ENCODE measurements at regions not wholly inside any gene's neighbourhood (a gene's known extent, or its start where the extent isn't known, plus 50 kb on each side); places are given as distances from the start of the nearest gene placed in this dataset.

GRCh38 chr12:56851462-56851861, 82.7 kb downstream of the SDR9C7 start:
- Histone ChIP-seq H3K9me3 (ENCODE audit: control insufficient read depth, insufficient read depth, low read length) (peaks cover 2% of the 10 kb centered on the region; the same call in 1 of the 2 replicates), H3K4me1 (ENCODE audit: control insufficient read depth, insufficient read depth, low read length) (no peaks in the 10 kb centered on the region), H3K27me3 (ENCODE audit: control insufficient read depth, insufficient read depth, low read length) (no peaks in the 10 kb centered on the region), H3K9ac (ENCODE audit: low read depth, low read length) (no peak overlapping the region), H2AK5ac (ENCODE audit: low read depth, low read length) (no peak overlapping the region), H3K4me3 (ENCODE audit: insufficient read depth, low read depth, low read length) (no peak overlapping the region), H4K8ac (ENCODE audit: low read depth in 2 of 2, low read length in 2 of 2) (no peak overlapping the region), H3K23ac (ENCODE audit: low read depth, low read length) (no peak overlapping the region), H2BK20ac (ENCODE audit: low read depth, low read length) (no peak overlapping the region), H3K14ac (replicated peaks; ENCODE audit: low read depth, low read length) (no peak overlapping the region), H2BK15ac (ENCODE audit: low read depth, low read length) (no peak overlapping the region), H4K91ac (ENCODE audit: insufficient read depth, low read depth, low read length) (no peak overlapping the region), H3K4ac (ENCODE audit: low read depth, low read length) (no peak overlapping the region), H3K18ac (ENCODE audit: low read depth, low read length) (no peak overlapping the region), H2AK9ac (replicated peaks; ENCODE audit: low read depth, low read length, poor library complexity) (no peak overlapping the region), H3K56ac (ENCODE audit: extremely low read depth, insufficient read depth, low read length) (no peak overlapping the region), H3K27ac (ENCODE audit: insufficient read depth, low read length) (no peak overlapping the region), H4K20me1 (ENCODE audit: insufficient read depth, low read length) (no peaks in the 10 kb centered on the region), H3K79me1 (ENCODE audit: low read depth in 1 of 2, low read length in 2 of 2) (no peaks in the 10 kb centered on the region), H4K5ac (ENCODE audit: low read depth, low read length) (no peak overlapping the region), H3K4me2 (ENCODE audit: low read depth, low read length) (no peak overlapping the region), H2BK120ac (ENCODE audit: low read depth, low read length) (no peak overlapping the region), H3K36me3 (ENCODE audit: control insufficient read depth, insufficient read depth, low read length) (no peaks in the 10 kb centered on the region), H2BK5ac (ENCODE audit: low read depth, low read length, poor library complexity, severe bottlenecking) (no peak overlapping the region), H3K9me1 (ENCODE audit: insufficient read depth, low read length) (no peaks in the 10 kb centered on the region), H2AFZ (replicated peaks; ENCODE audit: low read length, poor library complexity) (no peak overlapping the region)
- ChIA-PET POLR2A (ENCODE audit: unreplicated experiment) (no interaction called here), CTCF (no interaction called here)
- dilution Hi-C loops (cut with HindIII; ENCODE audit: low sequenced_read_pairs, unreplicated experiment) (no loop called here), intact Hi-C loops (cut with micrococcal nuclease) (no loop called here), in situ Hi-C loops (cut with MboI; ENCODE audit: low sequenced_read_pairs) (no loop called here)
- BruUV-seq (replicated peaks), result no TSS peak
- WGBS, 2 experiments (ENCODE audit: extremely low coverage in 2 of 2, insufficient read length in 1 of 2), result no CpG with 5 or more reads among the region's 1 CpG
- no peak for ATAC-seq (ENCODE audit: low read depth)
- TF ChIP-seq MAFK (IDR thresholded peaks at IDR 0.05; ENCODE audit: low read depth, low read length), result no peak
- no peak for TF ChIP-seq MXI1 (IDR thresholded peaks at IDR 0.05; ENCODE audit: borderline replicate concordance, low read depth, low read length)
- no peak for TF ChIP-seq CHD1 (IDR thresholded peaks at IDR 0.05; ENCODE audit: low read depth, low read length)
- TF ChIP-seq RCOR1 (IDR thresholded peaks at IDR 0.05; ENCODE audit: insufficient replicate concordance, low read length), result no peak
- no peak for TF ChIP-seq CTCF (conservative IDR thresholded peaks at IDR 0.05; ENCODE audit: low read depth, low read length)
- no peak for TF ChIP-seq ELK1 (IDR thresholded peaks at IDR 0.05; ENCODE audit: borderline replicate concordance, low read depth, low read length)
- TF ChIP-seq NFE2L2 (IDR thresholded peaks at IDR 0.05; ENCODE audit: low read depth, low read length), result no peak
- TF ChIP-seq CEBPB (IDR thresholded peaks at IDR 0.05; ENCODE audit: low read depth, low read length), result no peak
- TF ChIP-seq FOS (IDR thresholded peaks at IDR 0.05; ENCODE audit: low read depth, low read length), result no peak
- TF ChIP-seq RAD21 (IDR thresholded peaks at IDR 0.05; ENCODE audit: low read length), result no peak
- TF ChIP-seq SMC3 (IDR thresholded peaks at IDR 0.05; ENCODE audit: low read depth, low read length), result no peak
- no peak for TF ChIP-seq BHLHE40 (IDR thresholded peaks at IDR 0.05; ENCODE audit: low read depth, low read length)
- TF ChIP-seq POLR2A (IDR thresholded peaks at IDR 0.05; ENCODE audit: low read depth, low read length), result no peak
- DNase-seq, result no peak
